ENCODE measurements at regions not wholly inside any gene's neighbourhood (a gene's known extent, or its start where the extent isn't known, plus 50 kb on each side); places are given as distances from the start of the nearest gene placed in this dataset.
"Not testable (repeated sequence)": the region's sequence is repeated elsewhere in the genome, so short reads cannot be mapped to it uniquely, and the experiment has no call there.

DNA sequence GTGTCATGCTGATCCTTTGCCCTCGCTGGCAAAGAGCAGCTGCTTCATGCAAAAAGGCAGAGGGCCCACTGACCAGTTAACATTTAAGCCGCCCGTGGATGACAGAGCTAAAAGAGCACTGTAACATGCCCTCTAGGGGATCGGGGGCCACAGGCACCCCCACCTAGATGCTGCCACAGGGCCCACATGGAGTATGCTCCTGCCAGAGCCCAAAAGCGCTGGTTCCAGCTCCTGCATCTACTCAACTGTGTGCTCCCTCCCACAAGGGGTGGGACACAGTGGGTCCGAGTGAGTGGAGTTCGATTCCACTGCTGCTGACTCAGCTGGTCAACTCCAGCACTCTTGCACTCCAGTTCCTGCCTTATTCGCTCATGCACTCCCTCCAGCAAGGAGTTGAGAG lies 199.8 kb upstream of the CNTNAP2 start:
- DNase-seq: no peak

DNA sequence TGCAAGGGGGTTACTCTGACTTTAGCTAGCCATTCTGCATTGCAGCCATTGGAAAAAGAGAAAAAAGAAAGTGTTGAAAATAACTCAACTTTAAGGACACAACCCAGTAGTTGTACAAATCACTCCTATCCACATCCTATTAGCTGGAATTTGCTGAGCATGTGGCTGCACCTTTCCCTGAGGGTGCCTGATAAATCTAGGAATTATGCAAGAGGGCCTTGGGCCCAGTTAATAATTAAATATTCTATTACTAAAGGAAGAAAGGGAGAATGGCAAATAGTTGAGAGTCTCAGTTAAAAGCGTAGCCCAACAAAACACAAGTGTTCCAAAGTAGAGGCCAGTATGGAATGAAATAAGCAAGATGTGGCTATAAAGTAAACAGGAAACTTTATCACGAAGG lies 200.9 kb upstream of the CNTNAP2 start:
- no peak for DNase-seq

DNA sequence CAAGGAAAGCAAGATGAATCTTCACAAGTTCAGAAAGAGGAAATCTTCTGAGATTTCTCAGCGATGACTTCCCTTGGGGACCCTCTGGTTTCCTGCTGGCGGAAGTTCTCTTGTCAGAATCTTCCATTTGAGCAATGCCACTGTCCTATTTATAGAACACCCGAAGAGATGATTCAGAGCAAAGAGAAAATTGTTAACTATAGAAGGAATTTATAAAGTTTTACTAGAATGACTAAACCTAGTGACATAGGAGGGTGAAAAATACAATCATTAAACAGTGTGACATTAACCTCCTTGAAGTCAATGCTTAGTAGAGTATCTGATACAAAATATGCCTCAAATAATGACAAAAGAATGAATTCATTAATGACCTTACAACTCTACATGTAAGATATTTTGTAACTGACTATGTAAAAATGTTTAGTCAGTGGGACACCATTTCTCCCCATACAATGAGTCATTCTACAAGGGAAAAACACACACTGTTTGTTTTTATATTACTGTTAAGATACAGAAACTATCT lies 206.5 kb upstream of the CNTNAP2 start:
- DNase-seq: no peak

DNA sequence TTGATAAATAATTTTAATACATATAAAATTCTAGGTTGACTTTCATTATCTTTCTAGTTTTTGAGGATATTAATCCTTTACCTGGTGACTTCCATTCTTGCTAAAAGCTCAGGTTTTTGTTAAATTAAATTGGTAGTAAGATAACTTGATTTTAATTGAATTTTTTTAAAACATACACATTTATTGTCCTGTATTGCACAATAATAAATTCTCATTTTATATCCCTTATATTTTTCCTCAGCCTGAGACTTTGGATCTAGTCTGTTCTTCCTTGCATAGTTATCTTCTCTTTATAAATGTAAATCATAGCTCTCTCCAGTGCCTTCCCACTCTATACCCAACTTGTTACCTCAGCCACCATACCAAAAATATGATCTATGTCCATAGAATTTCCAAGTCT lies 212.9 kb upstream of the CNTNAP2 start:
- DNase-seq: no peak

DNA sequence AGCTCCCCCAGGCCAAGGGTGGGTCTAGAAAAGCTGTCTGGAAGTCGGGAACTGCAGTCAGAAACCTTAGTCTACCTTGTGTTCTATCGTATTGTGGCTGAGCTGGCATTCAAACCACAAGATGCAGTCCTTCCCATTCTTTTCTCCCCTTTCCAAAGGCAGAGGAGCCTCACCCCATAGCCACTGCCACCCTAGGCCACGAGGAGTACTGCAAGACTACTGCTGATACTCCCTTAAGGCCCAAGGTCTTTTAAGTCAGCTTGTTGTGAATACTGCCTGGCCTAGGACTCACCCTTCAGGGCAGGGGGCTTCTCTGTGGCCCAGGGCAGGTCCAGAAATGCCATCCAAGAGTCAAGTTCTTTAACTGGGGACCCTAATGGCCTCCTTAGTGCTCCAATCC lies 214.5 kb upstream of the CNTNAP2 start:
- no peak for DNase-seq

DNA sequence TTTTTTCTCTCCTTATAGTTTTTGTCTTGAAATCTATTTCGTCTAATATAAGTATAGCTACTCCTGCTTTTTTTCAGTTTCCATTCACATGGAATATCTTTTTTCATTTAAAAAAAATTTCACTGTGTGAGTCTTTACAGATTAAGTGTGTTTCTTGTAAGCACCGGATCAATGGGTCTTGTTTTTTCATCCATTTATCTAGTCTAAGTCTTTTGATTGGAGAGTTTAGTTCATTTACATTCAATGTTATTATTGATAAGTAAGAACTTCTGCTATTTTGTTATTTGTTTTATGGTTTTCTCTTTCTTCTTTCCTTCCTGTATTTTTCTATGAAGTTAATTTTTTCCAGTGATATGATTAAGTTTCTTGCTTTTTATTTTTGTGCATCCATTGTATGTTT lies 216.7 kb upstream of the CNTNAP2 start:
- no peak for DNase-seq

DNA sequence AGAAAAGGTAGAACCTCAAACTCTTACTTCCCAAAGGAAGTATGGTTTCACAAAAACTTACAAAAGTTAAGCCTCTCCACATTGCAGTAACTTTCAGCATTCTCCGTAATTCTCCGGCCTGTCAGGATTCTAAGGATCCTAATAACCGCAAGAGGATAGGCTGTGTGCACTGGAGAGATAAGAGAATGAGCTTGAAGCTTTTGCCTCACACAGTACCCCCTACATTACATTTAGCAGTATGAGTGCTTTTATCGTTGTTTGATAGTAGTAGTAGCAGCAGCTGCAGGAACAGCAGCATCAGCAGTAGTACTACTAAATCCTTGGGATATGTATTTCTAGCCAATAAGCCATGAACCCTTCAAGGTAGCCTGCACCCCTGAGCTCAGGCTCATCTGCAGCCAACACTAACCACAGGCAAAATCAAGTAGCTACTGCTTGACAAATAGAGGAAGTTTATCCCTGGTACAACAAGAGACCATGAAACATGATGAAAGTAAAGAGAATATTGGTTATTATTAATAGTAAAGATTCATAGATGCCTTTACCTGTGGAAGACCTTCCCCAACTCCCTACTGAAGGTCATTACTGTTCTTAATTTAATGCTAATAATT lies 222.6 kb upstream of the CNTNAP2 start:
- no peak for DNase-seq

DNA sequence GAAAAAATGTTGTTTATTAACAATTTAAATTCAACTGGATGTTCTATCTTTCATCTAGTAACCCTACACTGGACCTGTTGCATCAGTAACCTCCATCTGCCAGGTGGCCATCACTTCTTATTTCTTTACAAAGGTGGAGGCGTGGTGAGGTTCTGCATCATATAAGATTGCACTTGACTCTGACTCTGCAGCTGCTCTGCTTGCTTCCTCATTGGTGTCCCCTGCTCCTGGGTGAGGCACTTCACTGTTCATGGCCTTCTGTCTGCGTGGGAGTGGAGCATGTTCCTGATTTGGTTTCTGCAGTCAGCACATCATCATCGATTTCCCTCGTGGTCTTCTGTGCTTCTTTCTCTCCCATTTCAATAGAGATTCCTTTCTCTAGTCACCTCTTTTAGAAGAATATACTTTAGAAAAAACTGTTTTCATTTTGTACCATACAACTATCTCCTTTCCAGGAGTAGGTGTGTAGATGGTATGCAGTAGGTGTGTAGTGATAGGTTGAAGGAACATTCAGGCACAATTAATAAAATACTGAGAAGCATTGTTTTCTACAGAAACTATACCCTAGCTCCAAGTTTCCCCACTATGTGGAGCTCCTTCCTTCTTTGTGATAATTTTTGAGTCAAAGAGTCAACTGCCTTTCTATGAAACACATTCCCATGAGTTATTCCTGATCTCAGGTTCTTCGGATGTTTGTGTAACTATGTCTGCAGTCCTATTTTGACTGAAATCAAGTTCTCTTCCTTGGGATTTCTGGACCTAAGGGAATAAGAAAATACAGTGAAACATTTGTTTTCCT lies 231.7 kb upstream of the CNTNAP2 start:
- DNase-seq: peak; percentile 32

DNA sequence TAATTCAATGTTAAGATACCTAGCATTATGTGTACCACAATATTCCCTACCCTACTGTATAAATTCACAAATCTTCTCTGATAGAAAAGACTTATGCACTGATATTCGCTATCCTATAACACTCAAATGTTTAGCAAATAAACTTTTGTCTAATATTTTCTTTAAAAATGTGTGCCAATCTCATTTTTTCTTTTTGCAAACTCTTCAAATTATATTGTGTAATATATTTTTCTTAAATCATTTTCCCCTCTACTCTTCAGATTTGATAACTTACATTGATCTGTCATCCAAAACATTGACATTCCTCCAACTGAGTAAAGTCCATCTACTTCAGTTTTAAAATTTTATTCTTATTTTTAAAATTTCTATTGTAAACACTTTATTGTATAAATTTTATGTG lies 240.2 kb upstream of the CNTNAP2 start:
- no peak for DNase-seq

DNA sequence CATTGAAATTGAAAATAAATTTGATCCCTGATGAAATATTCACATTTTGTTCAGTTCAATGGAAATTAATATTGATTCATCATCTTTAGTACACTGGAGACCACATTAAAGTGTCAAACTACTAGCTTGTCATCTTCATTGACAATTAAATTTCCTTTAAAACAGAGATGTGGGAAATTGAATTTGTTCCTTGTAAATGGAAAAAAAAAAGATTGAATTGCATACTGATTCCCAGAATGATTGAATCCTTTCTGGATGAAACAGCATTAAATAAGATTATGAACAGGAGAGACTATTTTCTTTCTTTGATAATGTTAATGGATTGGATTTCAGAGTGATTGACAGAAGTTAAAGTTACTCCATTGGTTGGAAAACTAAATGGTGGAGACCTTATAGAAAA lies 241.3 kb upstream of the CNTNAP2 start:
- DNase-seq: no peak

DNA sequence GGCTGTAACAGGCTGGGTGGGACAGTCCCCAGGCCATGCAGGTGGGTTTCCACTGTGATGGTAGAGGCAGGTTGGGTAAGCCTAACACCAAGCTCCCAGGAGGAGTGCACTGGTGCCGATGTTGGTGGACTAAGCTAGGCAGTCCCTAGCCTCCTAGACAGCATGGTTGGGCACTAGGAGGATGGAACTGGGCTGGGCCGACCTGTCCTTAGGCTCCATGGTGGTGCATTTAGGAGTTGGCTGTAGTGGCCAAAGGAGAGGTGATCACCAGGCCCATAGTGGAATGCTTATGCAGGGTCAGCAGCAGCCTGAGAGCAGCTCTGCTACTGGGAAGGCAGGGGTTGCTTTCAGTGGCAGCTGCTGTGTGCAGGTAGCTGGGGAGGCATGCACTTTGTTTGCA lies 247.7 kb upstream of the CNTNAP2 start:
- no peak for DNase-seq

DNA sequence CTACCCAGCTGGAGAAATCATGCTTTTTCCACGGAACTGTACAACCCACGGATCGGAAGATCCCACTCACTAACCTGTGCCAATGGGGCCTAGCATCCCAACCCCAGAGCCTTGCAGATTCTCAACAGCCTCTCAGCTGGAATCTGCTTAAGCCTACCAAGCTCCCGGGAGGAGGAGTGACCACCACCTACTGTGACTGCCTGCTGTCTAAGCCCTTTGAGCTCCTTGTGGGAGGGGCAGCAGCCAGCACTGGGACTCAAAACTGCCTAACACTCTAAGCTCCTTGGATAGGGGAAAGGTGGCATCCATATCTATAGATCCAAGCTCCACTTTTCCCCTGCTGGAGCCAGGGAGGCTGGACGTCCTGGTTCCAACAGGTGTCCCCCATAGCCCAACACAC lies 254.4 kb upstream of the CNTNAP2 start:
- DNase-seq: no peak

DNA sequence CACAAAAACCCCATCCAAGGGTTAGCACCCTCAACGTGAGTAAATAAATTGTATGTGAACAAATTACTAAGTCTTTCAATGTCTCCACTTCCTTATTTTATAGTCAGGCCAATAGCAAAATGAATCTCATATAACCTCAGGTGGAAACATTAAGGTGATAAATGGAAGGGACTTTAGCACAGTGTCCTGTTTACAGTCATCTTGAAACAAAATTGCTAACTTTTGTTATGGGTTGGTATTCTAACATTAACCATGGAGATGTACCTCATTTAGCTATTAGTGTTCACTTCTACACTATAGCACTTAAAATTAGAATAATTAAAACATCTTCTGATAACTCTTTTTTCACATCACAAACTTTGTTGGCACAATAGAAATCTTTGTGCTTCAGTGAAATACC lies 255.8 kb upstream of the CNTNAP2 start:
- DNase-seq: no peak

DNA sequence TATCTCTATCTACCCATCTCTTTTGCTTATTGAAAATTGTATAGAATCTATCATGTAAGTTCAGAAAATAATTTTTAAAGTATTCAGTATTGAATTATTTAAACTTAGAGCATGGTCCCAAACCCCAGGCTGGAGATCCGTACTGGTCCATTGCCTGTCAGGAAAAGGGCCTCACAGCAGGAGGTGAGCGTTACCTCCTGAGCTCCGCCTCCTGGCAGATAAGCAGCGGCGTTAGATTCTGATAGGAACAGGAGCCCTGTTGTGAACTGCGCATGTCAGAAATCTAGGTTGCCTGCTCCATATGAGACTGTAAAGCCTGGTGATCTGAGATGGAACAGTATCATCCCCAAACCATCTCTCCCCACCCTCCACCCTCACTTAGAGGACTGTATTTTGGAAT lies 266.0 kb upstream of the CNTNAP2 start:
- DNase-seq: no peak

DNA sequence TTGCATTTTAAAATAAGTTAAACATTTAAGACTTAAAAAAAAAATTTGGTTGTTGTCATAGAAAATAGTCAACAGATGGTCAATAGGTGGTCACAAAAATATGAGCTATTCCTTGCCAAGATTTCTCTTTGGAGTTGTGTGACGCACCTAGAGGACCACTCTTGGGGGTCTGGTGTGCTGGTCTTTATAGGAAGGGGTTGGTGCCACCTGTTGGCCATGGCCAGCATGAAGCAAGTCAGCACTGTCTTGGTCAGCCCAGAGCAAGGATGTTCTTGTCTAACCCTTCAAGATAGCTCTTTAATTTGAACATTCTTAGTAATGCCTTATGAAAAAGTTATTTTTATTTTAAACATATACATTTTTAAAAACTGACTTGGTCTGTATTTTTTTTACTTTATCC lies 267.9 kb upstream of the CNTNAP2 start:
- no peak for DNase-seq

DNA sequence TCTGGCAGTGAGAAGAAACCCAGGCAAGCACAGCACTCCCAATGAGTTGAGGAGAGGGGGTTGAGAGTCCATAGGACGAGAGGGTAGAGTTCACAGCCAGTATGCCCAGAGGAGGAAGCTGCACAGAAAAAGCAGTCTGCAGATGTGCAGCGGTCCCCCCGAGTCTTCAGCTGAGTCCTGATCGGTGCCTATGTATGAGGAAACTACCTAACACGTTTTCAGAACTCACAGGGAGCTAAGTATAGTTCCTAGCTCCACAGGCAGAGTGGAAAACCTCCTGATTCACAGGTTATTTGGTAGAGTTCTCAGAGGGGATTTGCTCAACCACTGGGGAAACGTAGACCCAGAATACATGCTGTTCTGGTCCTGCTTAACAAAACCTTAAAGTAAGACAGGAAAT lies 271.3 kb upstream of the CNTNAP2 start:
- DNase-seq: no peak

DNA sequence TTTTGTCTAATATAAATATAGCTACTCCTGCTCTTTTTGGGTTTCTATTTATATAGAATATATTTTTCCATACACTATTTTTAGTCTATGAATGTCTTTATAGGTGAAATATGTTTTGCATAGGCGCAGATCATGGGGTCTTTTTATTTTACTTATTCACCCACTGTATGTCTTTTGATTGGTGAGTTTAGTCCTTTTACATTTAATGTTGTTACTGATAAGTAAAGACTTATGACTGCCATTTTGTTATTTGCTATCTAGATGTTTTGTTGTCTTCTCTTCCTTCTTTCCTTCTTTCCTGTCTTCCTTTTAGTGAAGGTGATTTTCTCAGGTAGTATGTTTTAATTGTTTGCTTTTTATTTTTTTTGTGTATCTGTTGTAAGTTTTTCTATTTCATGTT lies 276.8 kb upstream of the CNTNAP2 start:
- DNase-seq: no peak

DNA sequence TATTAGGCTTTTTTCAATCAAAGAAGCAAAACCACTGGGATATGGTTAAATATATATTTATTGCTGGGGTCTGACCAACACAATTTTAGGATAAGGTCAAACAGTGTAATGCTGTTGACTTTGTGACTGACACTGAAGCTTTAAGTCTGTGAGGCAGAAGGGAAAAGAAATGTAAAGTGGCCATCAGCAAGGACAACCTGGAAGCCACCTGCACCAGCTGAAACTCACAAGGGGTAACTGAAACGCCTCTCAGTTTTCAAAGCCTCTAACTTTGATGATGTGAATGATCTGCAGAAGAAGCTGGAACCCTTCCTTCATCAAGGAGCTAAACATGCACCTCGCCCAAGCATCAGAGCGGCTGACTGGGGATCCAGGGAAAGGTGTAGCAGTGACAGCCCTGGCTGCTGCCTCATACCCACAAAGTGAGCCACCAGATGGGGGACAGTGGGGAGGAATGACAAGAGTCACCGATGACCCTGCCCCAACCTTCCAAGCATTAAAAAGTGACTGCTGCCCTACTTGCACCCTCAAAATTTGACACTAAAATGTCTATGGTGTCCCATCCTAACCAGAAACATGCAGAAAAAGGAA lies 284.9 kb upstream of the CNTNAP2 start:
- no peak for DNase-seq

DNA sequence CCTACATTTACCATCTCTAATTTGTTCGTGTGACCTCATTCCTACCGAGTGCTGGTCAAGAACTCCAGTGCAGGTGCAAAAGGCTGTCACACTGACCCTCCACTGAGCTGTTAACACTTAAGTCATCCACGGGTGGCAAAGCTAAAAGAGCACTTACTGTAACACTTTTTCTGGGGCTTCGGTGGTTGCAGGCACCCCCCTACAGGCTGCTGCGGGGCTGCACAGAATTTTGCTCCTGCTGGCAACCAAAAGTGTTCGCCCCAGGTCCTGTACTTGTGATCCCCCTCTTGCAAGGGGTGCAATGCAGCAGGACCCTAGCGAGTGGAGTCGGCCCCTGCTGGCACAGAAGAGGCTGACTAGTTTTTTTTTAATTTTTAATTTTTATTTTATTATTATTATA lies 298.9 kb upstream of the CNTNAP2 start:
- no peak for DNase-seq

DNA sequence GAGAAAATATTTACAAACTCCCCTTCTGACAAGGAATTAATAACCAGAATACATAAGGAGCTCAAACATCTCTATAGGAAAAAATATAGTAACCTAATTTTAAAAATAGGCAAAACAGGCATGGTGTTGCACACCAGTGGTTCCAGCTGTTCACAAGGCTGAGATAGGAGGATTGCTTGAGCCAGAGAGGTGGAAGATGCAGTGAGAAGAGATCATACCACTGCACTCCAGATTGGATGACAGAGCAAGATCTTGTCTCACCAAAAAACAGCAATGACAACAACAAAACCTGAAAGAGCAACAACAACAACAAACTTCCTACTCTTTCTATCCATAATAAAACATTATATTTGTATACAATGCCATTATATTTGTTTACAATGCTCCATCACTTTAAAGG lies 304.4 kb upstream of the CNTNAP2 start:
- DNase-seq: no peak

DNA sequence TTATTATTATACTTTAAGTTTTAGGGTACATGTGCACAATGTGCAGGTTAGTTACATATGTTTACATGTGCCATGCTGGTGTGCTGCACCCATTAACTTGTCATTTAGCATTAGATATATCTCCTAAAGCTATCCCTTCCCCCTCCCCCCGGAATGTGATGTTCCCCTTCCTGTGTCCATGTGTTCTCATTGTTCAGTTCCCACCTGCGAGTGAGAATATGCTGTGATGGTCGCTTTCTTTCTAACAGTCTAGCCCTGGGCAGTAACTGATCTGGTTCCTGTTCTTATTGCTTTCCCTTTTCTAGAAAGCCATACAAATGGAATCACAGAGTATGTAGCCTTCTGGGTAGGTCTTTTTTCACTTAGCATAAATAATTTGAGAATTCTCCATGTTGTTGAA lies 311.1 kb upstream of the CNTNAP2 start:
- DNase-seq: not testable (repeated sequence)

DNA sequence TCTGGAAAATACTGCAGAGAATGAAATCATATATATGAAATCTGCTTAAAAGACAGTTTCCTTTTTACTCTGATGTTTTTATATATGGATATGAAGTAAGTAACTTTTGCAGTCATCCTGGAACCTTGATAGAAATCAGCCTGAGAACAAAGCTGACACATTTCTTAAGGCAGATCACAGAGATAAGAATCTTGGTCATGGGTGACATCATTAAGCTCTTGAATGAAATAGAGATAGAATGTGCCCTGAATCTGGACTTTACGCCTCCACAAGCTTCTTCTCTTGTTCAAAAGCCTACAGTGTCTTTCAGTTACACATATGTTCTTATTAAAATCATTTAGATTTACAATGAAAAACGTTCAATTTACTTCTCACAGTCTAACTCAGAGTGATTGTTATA lies 319.1 kb upstream of the CNTNAP2 start:
- no peak for DNase-seq

DNA sequence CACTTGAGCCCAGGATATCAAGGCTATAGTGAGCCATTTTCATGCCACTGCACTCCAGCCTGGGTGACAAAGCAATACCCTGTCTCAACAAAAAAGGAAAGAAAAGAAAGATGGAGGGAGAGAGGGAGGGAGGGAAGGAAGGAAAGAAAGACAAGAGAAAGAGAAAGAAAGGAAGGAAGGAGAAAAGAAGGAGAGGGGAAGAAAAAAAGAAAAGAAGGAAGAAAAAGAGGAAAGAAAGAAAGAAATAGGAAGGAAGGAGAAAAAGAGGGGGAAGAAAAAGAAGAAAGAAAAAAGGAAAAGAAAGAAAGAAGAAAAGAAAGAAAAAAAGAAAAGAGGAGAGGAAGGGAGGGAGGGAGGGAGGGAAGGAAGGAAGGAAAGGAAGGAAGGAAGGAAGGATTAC lies 321.5 kb upstream of the CNTNAP2 start:
- DNase-seq: no peak
